HCT116 (cell line): ENCODE measurements at regions not wholly inside any gene's neighbourhood (a gene's known extent, or its start where the extent isn't known, plus 50 kb on each side); places are given as distances from the start of the nearest gene placed in this dataset.

Experiments
- ATAC-seq: fragments of 200-7000 bp; cut with Tn5 transposase; 2 replicates; pipeline ENCODE4 v1.9.1; 2020; ENCODE audit warnings: mild to moderate bottlenecking, moderate library complexity
- BruUV-seq: library from RNA; stranded (reverse); fragments of 400-500 nt; replicated peaks from 2 replicates; lab custom pipeline; 2021; lab: Mats Ljungman, UMichigan
- CTCF ChIA-PET: fragments of 300-600 bp; sonication (Branson Sonifier 250); formaldehyde crosslinking; loops from one replicate; lab custom pipeline; 2021; ENCODE audit warnings: antibody characterized with exemption; lab: Charles Lee
- POLR2A ChIA-PET: fragments of 300-600, 350-600 bp; sonication (Branson Sonifier 250); formaldehyde crosslinking; loops from one replicate; lab custom pipeline; 2021; ENCODE audit warnings: antibody characterized with exemption; lab: Charles Lee
- RAD21 ChIA-PET, 2 experiments: fragments of 300-600 bp; sonication (Branson Sonifier 250); formaldehyde crosslinking; loops; one replicate each; lab custom pipeline; 2023; ENCODE audit warnings: low total read pairs in 2 of 2; ENCODE audit not compliant: uncharacterized antibody in 2 of 2, unreplicated experiment in 2 of 2, low non-redundant PET in 1 of 2; lab: Charles Lee
- DNase-seq: peaks from one replicate; pipeline ENCODE4 v3.0.0-alpha.2; 2010; ENCODE audit warnings: low read depth, low spot score
- H2AFZ ChIP-seq: fragments of 200-600 bp; shearing (Covaris generic), sonication (generic); 2 replicates; pipeline ENCODE4 v1.6.1; 2017; ENCODE audit warnings: low read depth, mixed run types, mixed read lengths, antibody characterized with exemption, low read length; ENCODE audit not compliant: poor library complexity, severe bottlenecking
- H3K27ac ChIP-seq: 2 replicates; pipeline ENCODE4 v1.5.1; 2012; ENCODE audit warnings: low read depth, low read length
- H3K27me3 ChIP-seq: fragments of 200-600 bp; sonication (generic); 2 replicates; pipeline ENCODE4 v1.6.1; 2016; ENCODE audit warnings: mixed run types, low read length, mixed read lengths; ENCODE audit not compliant: insufficient read depth
- H3K36me3 ChIP-seq, 2 experiments: fragments of 200-500 bp in 1 of 2; fragments of 200-600 bp in 1 of 2; sonication (Bioruptor generic) in 1 of 2; sonication (generic) in 1 of 2; 2 replicates each; pipeline versions ENCODE4 v1.5.1 to v1.6.1; 2014 to 2016; ENCODE audit warnings: low read length in 2 of 2, inconsistent platforms in 1 of 2, mixed read lengths in 1 of 2, mixed run types in 1 of 2; ENCODE audit not compliant: insufficient read depth in 2 of 2, control insufficient read depth in 1 of 2
- H3K4me1 ChIP-seq, 2 experiments: fragments of 200-600 bp in 1 of 2; sonication (generic) in 1 of 2; 2 replicates each; pipeline versions ENCODE4 v1.5.1 to v1.6.1; 2012 to 2017; ENCODE audit warnings: low read length in 2 of 2, inconsistent platforms in 1 of 2, mild to moderate bottlenecking in 1 of 2, mixed read lengths in 1 of 2, mixed run types in 1 of 2, moderate library complexity in 1 of 2; ENCODE audit not compliant: insufficient read depth in 2 of 2, control insufficient read depth in 1 of 2
- H3K4me2 ChIP-seq: fragments of 200-600 bp; sonication (generic); 2 replicates; pipeline ENCODE4 v1.6.1; 2017; ENCODE audit warnings: mixed run types, low read length, mixed read lengths
- H3K4me3 ChIP-seq, 2 experiments: fragments of 200-600 bp in 1 of 2; sonication (generic) in 1 of 2; replicated peaks in 1 of 2; 2 replicates each; pipeline ENCODE4 v1.5.1; 2011 to 2016; ENCODE audit warnings: low read length in 2 of 2, control low read depth in 1 of 2, low read depth in 1 of 2, mild to moderate bottlenecking in 1 of 2, mixed read lengths in 1 of 2, mixed run types in 1 of 2
- H3K79me2 ChIP-seq: fragments of 200-600 bp; sonication (generic); 2 replicates; pipeline ENCODE4 v1.6.1; 2017; ENCODE audit warnings: mild to moderate bottlenecking, mixed run types, low read length, moderate library complexity, mixed read lengths; ENCODE audit not compliant: insufficient read depth
- H3K9ac ChIP-seq: fragments of 200-600 bp; sonication (generic); 2 replicates; pipeline ENCODE4 v1.6.1; 2016; ENCODE audit warnings: low read length, mixed read lengths
- H3K9me2 ChIP-seq: fragments of 200-600 bp; sonication (generic), shearing (Covaris generic); 2 replicates; pipeline ENCODE4 v1.6.1; 2017; ENCODE audit warnings: mixed run types, mild to moderate bottlenecking, moderate library complexity; ENCODE audit not compliant: insufficient read depth
- H3K9me3 ChIP-seq, 2 experiments: fragments of 200-500 bp in 1 of 2; fragments of 200-600 bp in 1 of 2; sonication (Bioruptor generic) in 1 of 2; sonication (generic) in 1 of 2; 2 replicates each; pipeline ENCODE4 v1.6.1; 2014 to 2017; ENCODE audit warnings: low read length in 2 of 2, mixed read lengths in 2 of 2, inconsistent platforms in 1 of 2, low read depth in 1 of 2, mild to moderate bottlenecking in 1 of 2, mixed run types in 1 of 2, moderate library complexity in 1 of 2; ENCODE audit not compliant: control insufficient read depth in 1 of 2, insufficient read depth in 1 of 2
- H4K20me1 ChIP-seq: fragments of 200-600 bp; sonication (generic), shearing (Covaris generic); 2 replicates; pipeline ENCODE4 v1.6.1; 2017; ENCODE audit warnings: mixed run types, mild to moderate bottlenecking, moderate library complexity; ENCODE audit not compliant: insufficient read depth
- EGR1 ChIP-seq: IDR thresholded peaks from 2 replicates; pipeline ENCODE4 v1.6.1; 2012; ENCODE audit warnings: low read depth
- EZH2 ChIP-seq: fragments of 200-600 bp; sonication (generic); IDR thresholded peaks from 2 replicates; pipeline ENCODE4 v1.6.1; 2017; ENCODE audit warnings: antibody characterized with exemption, mixed run types
- EZH2phosphoT487 ChIP-seq: fragments of 200-600 bp; IDR thresholded peaks from 2 replicates; pipeline ENCODE4 v1.6.1; 2018; ENCODE audit warnings: antibody characterized with exemption, borderline replicate concordance
- FOSL1 ChIP-seq: IDR thresholded peaks from 2 replicates; pipeline ENCODE4 v1.6.1; 2012; ENCODE audit warnings: low read depth
- JUND ChIP-seq: IDR thresholded peaks from 2 replicates; pipeline ENCODE4 v1.6.1; 2012
- MAX ChIP-seq: IDR thresholded peaks from 2 replicates; pipeline ENCODE4 v1.6.1; 2012
- POLR2A ChIP-seq: IDR thresholded peaks from 2 replicates; pipeline ENCODE4 v1.7.0; 2011; ENCODE audit warnings: borderline replicate concordance; ENCODE audit not compliant: insufficient read depth, insufficient read length; ENCODE audit errors: extremely low read depth
- POLR2AphosphoS5 ChIP-seq: IDR thresholded peaks from 2 replicates; pipeline ENCODE4 v1.6.1; 2011; ENCODE audit warnings: mild to moderate bottlenecking, low read depth, low read length, moderate library complexity
- RAD21 ChIP-seq: IDR thresholded peaks from 2 replicates; pipeline ENCODE4 v1.6.1; 2012; ENCODE audit warnings: low read depth, mild to moderate bottlenecking
- SIN3A ChIP-seq: IDR thresholded peaks from 2 replicates; pipeline ENCODE4 v1.6.1; 2012; ENCODE audit warnings: low read depth
- SP1 ChIP-seq: IDR thresholded peaks from 2 replicates; pipeline ENCODE4 v1.6.1; 2012; ENCODE audit warnings: low read depth
- TCF7L2 ChIP-seq: IDR thresholded peaks from 2 replicates; pipeline ENCODE4 v1.7.0; 2011; ENCODE audit warnings: borderline replicate concordance, inconsistent platforms; ENCODE audit not compliant: insufficient read depth, insufficient read length; ENCODE audit errors: extremely low read depth
- YY1 ChIP-seq: IDR thresholded peaks from 2 replicates; pipeline ENCODE4 v1.6.1; 2011; ENCODE audit warnings: low read length, low read depth, moderate library complexity, mild to moderate bottlenecking; ENCODE audit not compliant: insufficient replicate concordance; ENCODE audit errors: extremely low read depth
- ZNF274 ChIP-seq: fragments of 200-500 bp; sonication (Bioruptor generic); IDR thresholded peaks from 2 replicates; pipeline ENCODE4 v1.6.1; 2014; ENCODE audit warnings: mild to moderate bottlenecking, low read depth, low read length, inconsistent platforms
- intact Hi-C: fragments of 100-400 bp; cut with micrococcal nuclease; formaldehyde crosslinking; loops from 2 replicates; pipeline ENCODE4 v1.10.0; 2022

GRCh38 chr1:238138059-238138626, 247.4 kb upstream of the ZP4 start:
- no peaks in the 10 kb centered on the region for H4K20me1 ChIP-seq
- H3K4me1 ChIP-seq: no peaks in the 10 kb centered on the region
- H2AFZ ChIP-seq: no peak overlapping the region
- RAD21 ChIA-PET: no interaction called here
- DNase-seq (no peak), ATAC-seq (no peak)
- no peaks in the 10 kb centered on the region for H3K27me3 ChIP-seq
- TF ChIP-seq YY1 (no peak), RAD21 (no peak), JUND (no peak)
- no peak overlapping the region for H3K4me2 ChIP-seq
- no peaks in the 10 kb centered on the region for H3K9me2 ChIP-seq
- no peaks in the 10 kb centered on the region for H3K36me3 ChIP-seq
- no peak overlapping the region for H3K27ac ChIP-seq
- H3K4me3 ChIP-seq: no peak overlapping the region
- BruUV-seq: no TSS peak
- CTCF ChIA-PET: no interaction called here
- POLR2A ChIA-PET: no interaction called here
- no peak overlapping the region for H3K9ac ChIP-seq
- intact Hi-C loops: no loop called here
- peaks cover 3 to 30% of the 10 kb centered on the region in 2 experiments; a peak in 2 of 4 replicates for H3K9me3 ChIP-seq
- no peaks in the 10 kb centered on the region for H3K79me2 ChIP-seq

GRCh38 chr1:238135708-238136664, 245.3 kb upstream of the ZP4 start:
- no peak overlapping the region for H3K4me2 ChIP-seq
- no peaks in the 10 kb centered on the region for H3K27me3 ChIP-seq
- no peak overlapping the region for H2AFZ ChIP-seq
- CTCF ChIA-PET: no interaction called here
- H3K4me3 ChIP-seq: no peak overlapping the region
- H3K79me2 ChIP-seq: no peaks in the 10 kb centered on the region
- intact Hi-C loops: no loop called here
- H3K9me2 ChIP-seq: no peaks in the 10 kb centered on the region
- ATAC-seq (no peak), DNase-seq (no peak)
- peaks cover 7 to 21% of the 10 kb centered on the region in 2 experiments; a peak in 2 of 4 replicates for H3K9me3 ChIP-seq
- no peak for TF ChIP-seq FOSL1
- no peak for TF ChIP-seq ZNF274
- no peak for TF ChIP-seq SIN3A
- TF ChIP-seq POLR2A: no peak
- TF ChIP-seq EZH2phosphoT487: no peak
- no peak for TF ChIP-seq RAD21
- no peak for TF ChIP-seq EZH2
- TF ChIP-seq TCF7L2: no peak
- no peak for TF ChIP-seq MAX
- TF ChIP-seq POLR2AphosphoS5: no peak
- TF ChIP-seq EGR1: no peak
- TF ChIP-seq SP1: no peak
- TF ChIP-seq, all 23 proteins: peak for 0
- Histone ChIP-seq H4K20me1 (no peaks in the 10 kb centered on the region), H3K9ac (no peak overlapping the region), H3K4me1 (no peaks in the 10 kb centered on the region), H3K27ac (no peak overlapping the region), H3K36me3 (no peaks in the 10 kb centered on the region)
- ChIA-PET POLR2A (no interaction called here), RAD21 (no interaction called here)
- no TSS peak for BruUV-seq
